H1 (cell line): ENCODE measurements at regions not wholly inside any gene's neighbourhood (a gene's known extent, or its start where the extent isn't known, plus 50 kb on each side); places are given as distances from the start of the nearest gene placed in this dataset.

Experiments used
- ATF2 ChIP-seq: IDR thresholded peaks from 2 replicates; pipeline ENCODE4 v1.6.1; 2012; ENCODE audit warnings: low read length, inconsistent platforms
- ATF3 ChIP-seq: IDR thresholded peaks from 2 replicates; pipeline ENCODE4 v1.6.1; 2011; ENCODE audit warnings: low read depth, mild to moderate bottlenecking, low read length; ENCODE audit not compliant: insufficient read depth
- BCL11A ChIP-seq, 2 experiments: IDR thresholded peaks; one replicate each; pipeline ENCODE4 v1.6.1; 2011; ENCODE audit warnings: low read depth in 2 of 2, low read length in 2 of 2, mild to moderate bottlenecking in 2 of 2
- HDAC6 ChIP-seq: IDR thresholded peaks from one replicate; pipeline ENCODE4 v1.7.1; 2012; ENCODE audit warnings: low read depth, mild to moderate bottlenecking, inconsistent platforms, low read length, moderate library complexity
- SP2 ChIP-seq: IDR thresholded peaks from 2 replicates; pipeline ENCODE4 v1.6.1; 2012; ENCODE audit warnings: mild to moderate bottlenecking, low read length, inconsistent platforms
- TBP ChIP-seq: IDR thresholded peaks from 2 replicates; pipeline ENCODE4 v1.6.1; 2011; ENCODE audit warnings: low read depth, low read length, improper control_type of control experiment

- no peak for TF ChIP-seq ATF2
- no peak for TF ChIP-seq HDAC6
- no peak for TF ChIP-seq BCL11A (IDR thresholded peaks at IDR 0.05; ENCODE audit: low read depth in 2 of 2, low read length in 2 of 2)
- TF ChIP-seq SP2 = no peak
- TF ChIP-seq TBP = no peak
- TF ChIP-seq ATF3 = no peak
- TF ChIP-seq, all 59 proteins: peak for 0
Measured at GRCh38 chr17:63289931-63290330, 156.2 kb downstream of the CYB561 start (continued).
